H9 (cell line): ENCODE measurements at regions not wholly inside any gene's neighbourhood (a gene's known extent, or its start where the extent isn't known, plus 50 kb on each side); places are given as distances from the start of the nearest gene placed in this dataset.

Experiments
- DNase-seq: peaks from one replicate; pipeline ENCODE4 v3.0.0-alpha.2; 2017
- H2AFZ ChIP-seq: one replicate; pipeline ENCODE4 v1.6.1; 2013; ENCODE audit warnings: mild to moderate bottlenecking, low read length, control low read depth, moderate library complexity
- H2AK5ac ChIP-seq: 2 replicates; pipeline ENCODE4 v1.6.1; 2013; ENCODE audit warnings: low read length, control low read depth, mixed read lengths; ENCODE audit not compliant: insufficient read length
- H2BK120ac ChIP-seq: one replicate; pipeline ENCODE4 v1.6.1; 2013; ENCODE audit warnings: low read depth, mild to moderate bottlenecking, low read length, control low read depth, inconsistent platforms; ENCODE audit not compliant: poor library complexity, severe bottlenecking
- H2BK12ac ChIP-seq: 2 replicates; pipeline ENCODE4 v1.6.1; 2013; ENCODE audit warnings: low read length, control low read depth, mixed read lengths, low read depth; ENCODE audit not compliant: insufficient read length
- H2BK15ac ChIP-seq: 2 replicates; pipeline ENCODE4 v1.6.1; 2013; ENCODE audit warnings: low read depth, low read length, control low read depth
- H2BK20ac ChIP-seq: one replicate; pipeline ENCODE4 v1.6.1; 2013; ENCODE audit warnings: low read depth, mild to moderate bottlenecking, low read length, control low read depth, inconsistent platforms; ENCODE audit not compliant: poor library complexity, severe bottlenecking
- H2BK5ac ChIP-seq: 2 replicates; pipeline ENCODE4 v1.6.1; 2013; ENCODE audit warnings: low read length, control low read depth, mixed read lengths; ENCODE audit not compliant: insufficient read length
- H3K14ac ChIP-seq: 2 replicates; pipeline ENCODE4 v1.6.1; 2013; ENCODE audit warnings: low read length, control low read depth; ENCODE audit not compliant: insufficient read depth
- H3K18ac ChIP-seq: 2 replicates; pipeline ENCODE4 v1.6.1; 2013; ENCODE audit warnings: low read depth, mild to moderate bottlenecking, mixed read lengths, low read length, control low read depth; ENCODE audit not compliant: insufficient read length
- H3K23ac ChIP-seq: 2 replicates; pipeline ENCODE4 v1.6.1; 2013; ENCODE audit warnings: low read length, control low read depth, mixed read lengths, low read depth; ENCODE audit not compliant: insufficient read length
- H3K23me2 ChIP-seq: 2 replicates; pipeline ENCODE4 v1.6.1; 2013; ENCODE audit warnings: low read depth, mild to moderate bottlenecking, mixed read lengths, low read length, control low read depth; ENCODE audit not compliant: insufficient read length, poor library complexity, severe bottlenecking
- H3K27ac ChIP-seq: 2 replicates; pipeline ENCODE4 v1.5.1; 2013; ENCODE audit warnings: low read length, control low read depth, mixed read lengths, low read depth; ENCODE audit not compliant: insufficient read length
- H3K27me3 ChIP-seq: 2 replicates; pipeline ENCODE4 v1.6.1; 2013; ENCODE audit warnings: low read length, control low read depth, inconsistent platforms; ENCODE audit not compliant: insufficient read depth
- H3K4ac ChIP-seq: 2 replicates; pipeline ENCODE4 v1.6.1; 2013; ENCODE audit warnings: low read depth, mild to moderate bottlenecking, control low read depth, inconsistent platforms, low read length, moderate library complexity
- H3K4me1 ChIP-seq: 2 replicates; pipeline ENCODE4 v1.6.1; 2013; ENCODE audit warnings: low read length, control low read depth, inconsistent platforms; ENCODE audit not compliant: insufficient read depth
- H3K4me2 ChIP-seq: 2 replicates; pipeline ENCODE4 v1.6.1; 2013; ENCODE audit warnings: low read length, control low read depth, mixed read lengths; ENCODE audit not compliant: insufficient read length, insufficient read depth
- H3K56ac ChIP-seq: 2 replicates; pipeline ENCODE4 v1.6.1; 2013; ENCODE audit warnings: low read depth, mild to moderate bottlenecking, mixed read lengths, low read length, control low read depth; ENCODE audit not compliant: insufficient read length
- H3K79me1 ChIP-seq: 2 replicates; pipeline ENCODE4 v1.6.1; 2013; ENCODE audit warnings: low read depth, mild to moderate bottlenecking, moderate library complexity, low read length, control low read depth, inconsistent platforms; ENCODE audit not compliant: insufficient read depth, poor library complexity, severe bottlenecking
- H3K79me2 ChIP-seq: 2 replicates; pipeline ENCODE4 v1.6.1; 2013; ENCODE audit warnings: low read length, control low read depth, inconsistent platforms; ENCODE audit not compliant: insufficient read depth
- H3K9ac ChIP-seq: 2 replicates; pipeline ENCODE4 v1.6.1; 2013; ENCODE audit warnings: low read length, control low read depth, mixed read lengths; ENCODE audit not compliant: insufficient read length; ENCODE audit errors: extremely low read depth
- H3K9me3 ChIP-seq: one replicate; pipeline ENCODE4 v1.6.1; 2013; ENCODE audit warnings: low read depth, low read length, inconsistent platforms; ENCODE audit not compliant: control insufficient read depth
- H3T11ph ChIP-seq: one replicate; pipeline ENCODE4 v1.6.1; 2013; ENCODE audit warnings: mild to moderate bottlenecking, low read length, control low read depth, inconsistent platforms
- H4K20me1 ChIP-seq: one replicate; pipeline ENCODE4 v1.6.1; 2013; ENCODE audit not compliant: control insufficient read depth, insufficient read length, insufficient read depth
- H4K5ac ChIP-seq: 2 replicates; pipeline ENCODE4 v1.6.1; 2013; ENCODE audit warnings: low read depth, mild to moderate bottlenecking, mixed read lengths, low read length, control low read depth; ENCODE audit not compliant: insufficient read length
- H4K8ac ChIP-seq: replicated peaks from 2 replicates; pipeline ENCODE4 v1.6.1; 2013; ENCODE audit warnings: low read length, control low read depth, mixed read lengths, low read depth; ENCODE audit not compliant: insufficient read length
- H4K91ac ChIP-seq: 2 replicates; pipeline ENCODE4 v1.6.1; 2013; ENCODE audit warnings: low read depth, mild to moderate bottlenecking, moderate library complexity, mixed read lengths, low read length, control low read depth; ENCODE audit not compliant: insufficient read length
- H3K27ac Mint-ChIP-seq, 3 experiments: 2 replicates in 2 of 3; 3 replicates in 1 of 3; pipeline ENCODE4 v1.8.0; 2020 to 2021; ENCODE audit warnings: mixed read lengths in 3 of 3, mild to moderate bottlenecking in 1 of 3, moderate library complexity in 1 of 3
- H3K27me3 Mint-ChIP-seq: 2 replicates; pipeline ENCODE4 v1.8.0; 2021; ENCODE audit warnings: low read depth, mild to moderate bottlenecking, moderate library complexity, mixed read lengths
- H3K36me3 Mint-ChIP-seq, 3 experiments: 2 replicates in 2 of 3; 3 replicates in 1 of 3; pipeline ENCODE4 v1.8.0; 2020 to 2021; ENCODE audit warnings: low read depth in 3 of 3, mixed read lengths in 3 of 3; ENCODE audit not compliant: insufficient read depth in 1 of 3
- H3K4me1 Mint-ChIP-seq, 2 experiments: 2 replicates each; pipeline ENCODE4 v1.8.0; 2020; ENCODE audit warnings: mixed read lengths in 2 of 2
- H3K4me3 Mint-ChIP-seq, 2 experiments: 2 replicates in 1 of 2; 3 replicates in 1 of 2; pipeline ENCODE4 v1.8.0; 2020 to 2021; ENCODE audit warnings: mild to moderate bottlenecking in 2 of 2, mixed read lengths in 2 of 2, moderate library complexity in 1 of 2
- H3K9me3 Mint-ChIP-seq, 2 experiments: 2 replicates in 1 of 2; 3 replicates in 1 of 2; pipeline ENCODE4 v1.8.0; 2020; ENCODE audit warnings: mild to moderate bottlenecking in 2 of 2, mixed read lengths in 2 of 2, moderate library complexity in 1 of 2
- CTCF ChIP-seq: fragments of 200-600 bp; sonication (generic); conservative IDR thresholded peaks from 3 replicates; pipeline ENCODE4 v1.8.0; 2021; ENCODE audit warnings: antibody characterized with exemption, mild to moderate bottlenecking
- WGBS: extraction: QIAGEN DNeasy Blood & Tissue Kit; methylation state at CpG from one replicate; pipeline ENCODE4 v1.1.7; 2013; ENCODE audit warnings: missing lambda C conversion rate, low lambda C conversion rate, mixed read lengths; ENCODE audit not compliant: insufficient read length; ENCODE audit errors: extremely low coverage; 5-methylcytosine and 5-hydroxymethylcytosine counted together

- no peaks in the 10 kb centered on the region for H3K9me3 ChIP-seq
Measured at GRCh38 chr2:74744731-74745515, 89.0 kb upstream of the HK2 start.

More at GRCh38 chr2:74744731-74745515, 89.0 kb upstream of the HK2 start:
- no peak overlapping the region for H3K27ac Mint-ChIP-seq
- H3K4me3 Mint-ChIP-seq: no peak overlapping the region
- no peak overlapping the region for H3K27ac ChIP-seq
- no peak overlapping the region for H2BK12ac ChIP-seq
- no peaks in the 10 kb centered on the region for H3K23me2 ChIP-seq
- H3K4me1 ChIP-seq: peaks cover 10% of the 10 kb centered on the region; the same call in 1 of the 2 replicates
- H3K27me3 Mint-ChIP-seq: peaks cover 3% of the 10 kb centered on the region; the same call in 1 of the 2 replicates
- H2AFZ ChIP-seq: no peak overlapping the region
- H3K27me3 ChIP-seq: no peaks in the 10 kb centered on the region
- no peaks in the 10 kb centered on the region for H3K79me2 ChIP-seq
- H2BK120ac ChIP-seq: no peak overlapping the region
- no peak overlapping the region for H3K23ac ChIP-seq
- H4K8ac ChIP-seq: no peak overlapping the region
- no CpG with 5 or more reads among the region's 4 CpGs for WGBS
- H4K20me1 ChIP-seq: no peaks in the 10 kb centered on the region
- no peak overlapping the region for H2BK15ac ChIP-seq
- H3K4me1 Mint-ChIP-seq: peaks cover 19 to 21% of the 10 kb centered on the region in 2 experiments
- no peak overlapping the region for H2BK5ac ChIP-seq
- H3K18ac ChIP-seq: no peak overlapping the region
- no peak overlapping the region for H3K4ac ChIP-seq
- no peaks in the 10 kb centered on the region; a peak in 1 of 7 replicates for H3K36me3 Mint-ChIP-seq
- H4K91ac ChIP-seq: no peak overlapping the region
- H3K56ac ChIP-seq: no peak overlapping the region
- no peak for TF ChIP-seq CTCF
- H2BK20ac ChIP-seq: no peak overlapping the region
- H3K14ac ChIP-seq: no peak overlapping the region
- no peaks in the 10 kb centered on the region for H3K9me3 Mint-ChIP-seq
- no peak overlapping the region for H4K5ac ChIP-seq
- H3K9ac ChIP-seq: no peak overlapping the region
- no peak overlapping the region for H2AK5ac ChIP-seq
- no peak overlapping the region for H3K4me2 ChIP-seq
- no peak for DNase-seq
- H3T11ph ChIP-seq: no peak overlapping the region
- no peaks in the 10 kb centered on the region for H3K79me1 ChIP-seq
